ENCODE measurements at regions not wholly inside any gene's neighbourhood (a gene's known extent, or its start where the extent isn't known, plus 50 kb on each side); places are given as distances from the start of the nearest gene placed in this dataset.

- TF ChIP-seq CTCF (IDR thresholded peaks at IDR 0.05), result no peak
- no peak for DNase-seq (ENCODE audit: low spot score)
- no peaks in the 10 kb centered on the region for H3K36me3 Mint-ChIP-seq (ENCODE audit: low read depth)
- H3K27ac Mint-ChIP-seq (ENCODE audit: unreplicated experiment), result no peak overlapping the region
- no peak overlapping the region for H3K4me3 Mint-ChIP-seq (ENCODE audit: unreplicated experiment)
- H3K9me3 Mint-ChIP-seq (ENCODE audit: low read depth), result no peaks in the 10 kb centered on the region
- H3K27me3 Mint-ChIP-seq (ENCODE audit: low read depth), result peaks cover 4% of the 10 kb centered on the region
- H3K4me1 Mint-ChIP-seq (ENCODE audit: low read depth), result no peaks in the 10 kb centered on the region
Observed at GRCh38 chr13:26469602-26470001, 87.9 kb upstream of the WASF3 start.

GRCh38 chr13:26471807-26472206 is 85.7 kb upstream of the WASF3 start:
- H3K36me3 Mint-ChIP-seq (ENCODE audit: low read depth), result no peaks in the 10 kb centered on the region
- peaks cover 2% of the 10 kb centered on the region for H3K27me3 Mint-ChIP-seq (ENCODE audit: low read depth)
- no peak overlapping the region for H3K27ac Mint-ChIP-seq (ENCODE audit: unreplicated experiment)
- no peaks in the 10 kb centered on the region for H3K9me3 Mint-ChIP-seq (ENCODE audit: low read depth)
- H3K4me1 Mint-ChIP-seq (ENCODE audit: low read depth), result peaks cover 18% of the 10 kb centered on the region
- DNase-seq (ENCODE audit: low spot score), result no peak
- TF ChIP-seq CTCF (IDR thresholded peaks at IDR 0.05), result no peak
- H3K4me3 Mint-ChIP-seq (ENCODE audit: unreplicated experiment), result no peak overlapping the region

DNA sequence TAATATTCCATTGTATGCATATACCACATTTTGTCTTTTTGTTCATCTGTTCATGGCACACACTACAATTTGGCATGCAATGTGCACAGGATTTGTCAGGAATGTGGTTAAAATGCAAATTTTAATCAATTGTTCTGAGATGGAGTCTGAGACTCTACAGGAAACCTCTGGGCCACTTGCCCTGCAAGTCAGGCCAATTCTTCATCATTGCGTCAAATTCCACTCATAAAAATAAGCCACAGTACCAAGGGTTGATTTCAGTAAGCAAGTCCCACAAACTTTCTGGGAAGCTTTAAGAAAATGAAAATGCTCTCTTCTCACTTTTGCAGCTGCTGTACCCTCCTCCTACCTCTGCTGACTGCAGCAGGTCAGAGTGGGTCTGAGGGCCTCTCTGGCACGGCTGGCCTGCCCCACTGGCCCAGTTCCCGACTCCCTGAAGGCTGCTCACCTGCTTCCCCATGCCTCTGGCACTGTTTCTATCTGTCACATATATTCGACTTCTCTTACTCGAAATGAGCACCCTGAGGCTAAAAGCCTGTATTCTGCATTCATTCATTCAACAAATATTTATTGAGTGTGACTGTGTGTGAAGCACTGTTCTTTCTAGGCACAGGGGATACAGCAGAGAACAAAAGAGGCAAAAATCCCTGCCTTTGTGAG is 83.8 kb upstream of the WASF3 start:
- TF ChIP-seq CTCF (IDR thresholded peaks at IDR 0.05), result no peak
- H3K9me3 Mint-ChIP-seq (ENCODE audit: low read depth), result no peaks in the 10 kb centered on the region
- no peak overlapping the region for H3K27ac Mint-ChIP-seq (ENCODE audit: unreplicated experiment)
- no peaks in the 10 kb centered on the region for H3K27me3 Mint-ChIP-seq (ENCODE audit: low read depth)
- no peak for DNase-seq (ENCODE audit: low spot score)
- no peaks in the 10 kb centered on the region for H3K36me3 Mint-ChIP-seq (ENCODE audit: low read depth)
- no peak overlapping the region for H3K4me3 Mint-ChIP-seq (ENCODE audit: unreplicated experiment)
- H3K4me1 Mint-ChIP-seq (ENCODE audit: low read depth), result peaks cover 26% of the 10 kb centered on the region

DNA sequence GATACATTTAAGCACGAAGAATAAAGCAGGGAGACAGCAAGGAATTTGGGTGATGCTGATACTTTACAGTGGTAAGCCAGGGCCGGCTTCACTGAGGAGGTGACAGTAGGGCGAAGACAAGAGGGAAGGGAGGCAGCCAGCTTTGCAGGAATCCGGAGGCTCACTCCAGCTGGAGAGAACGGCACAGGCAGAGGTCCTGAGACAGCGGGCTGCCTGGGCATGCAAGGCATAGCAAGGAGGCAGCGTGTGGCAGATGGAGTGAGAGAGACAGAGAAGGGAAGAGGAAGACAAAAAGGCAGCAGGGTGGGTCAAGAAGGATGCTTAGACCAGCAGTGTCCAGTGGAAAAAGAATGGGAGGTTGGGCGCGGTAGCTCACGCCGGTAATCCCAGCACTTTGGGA is 83.2 kb upstream of the WASF3 start:
- peaks cover 26% of the 10 kb centered on the region for H3K4me1 Mint-ChIP-seq (ENCODE audit: low read depth)
- H3K36me3 Mint-ChIP-seq (ENCODE audit: low read depth), result no peaks in the 10 kb centered on the region
- no peaks in the 10 kb centered on the region for H3K9me3 Mint-ChIP-seq (ENCODE audit: low read depth)
- TF ChIP-seq CTCF (IDR thresholded peaks at IDR 0.05), result no peak
- H3K4me3 Mint-ChIP-seq (ENCODE audit: unreplicated experiment), result no peak overlapping the region
- no peak overlapping the region for H3K27ac Mint-ChIP-seq (ENCODE audit: unreplicated experiment)
- no peak for DNase-seq (ENCODE audit: low spot score)
- H3K27me3 Mint-ChIP-seq (ENCODE audit: low read depth), result no peaks in the 10 kb centered on the region

DNA sequence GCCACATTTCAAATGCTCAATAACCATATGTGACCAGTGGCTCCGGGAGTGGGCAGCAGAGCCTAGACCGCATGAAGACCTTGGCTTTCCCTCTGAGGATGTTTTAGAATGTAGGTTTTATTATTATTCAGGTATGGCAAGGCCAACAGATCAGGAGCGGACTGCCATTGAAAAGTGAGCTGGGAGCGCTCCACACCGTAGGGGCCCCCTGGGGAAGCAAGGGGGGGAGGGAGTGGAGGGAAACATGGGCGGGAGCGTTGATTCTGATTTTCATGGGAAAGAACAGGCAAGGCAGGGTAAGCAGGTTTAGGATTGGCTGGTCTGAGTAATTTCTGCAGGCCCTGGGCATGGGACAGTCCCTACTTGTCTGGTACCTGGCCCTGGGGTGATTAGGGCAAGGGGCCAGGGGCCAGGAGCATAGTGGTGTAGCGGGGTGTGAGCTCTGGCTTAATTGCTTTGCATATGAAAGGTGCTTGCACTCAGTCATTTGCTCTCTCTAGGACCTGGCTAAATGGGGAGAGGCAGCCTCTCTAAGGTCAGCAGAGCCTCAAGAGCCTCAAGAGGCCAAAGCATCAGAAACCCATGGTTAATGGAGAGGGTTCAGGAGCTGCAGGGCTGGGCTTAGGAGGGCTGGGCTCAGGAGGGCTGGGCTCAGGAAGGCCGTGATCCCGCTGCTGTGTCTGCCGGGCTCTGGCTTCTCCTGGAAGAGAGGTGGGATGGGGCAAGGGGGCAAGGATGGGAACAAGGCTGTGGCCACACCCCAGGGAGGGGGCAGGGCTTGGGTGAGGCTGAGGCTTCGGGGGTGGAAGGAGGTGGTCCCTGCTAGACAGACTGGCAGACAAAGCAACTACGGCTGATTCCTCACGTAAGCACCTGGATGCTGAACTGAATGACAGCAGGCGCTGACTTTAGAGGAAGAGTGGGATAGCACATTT is 82.0 kb upstream of the WASF3 start:
- Mint-ChIP-seq H3K4me1 (ENCODE audit: low read depth) (peaks cover 33% of the 10 kb centered on the region), H3K9me3 (ENCODE audit: low read depth) (no peaks in the 10 kb centered on the region), H3K36me3 (ENCODE audit: low read depth) (no peaks in the 10 kb centered on the region), H3K27ac (ENCODE audit: unreplicated experiment) (peak overlapping the region; percentile 97), H3K4me3 (ENCODE audit: unreplicated experiment) (peak overlapping the region; percentile 69), H3K27me3 (ENCODE audit: low read depth) (no peaks in the 10 kb centered on the region)
- no peak for TF ChIP-seq CTCF (IDR thresholded peaks at IDR 0.05)
- no peak for DNase-seq (ENCODE audit: low spot score)
